ENCODE measurements at regions not wholly inside any gene's neighbourhood (a gene's known extent, or its start where the extent isn't known, plus 50 kb on each side); places are given as distances from the start of the nearest gene placed in this dataset.
"Not testable (repeated sequence)": the region's sequence is repeated elsewhere in the genome, so short reads cannot be mapped to it uniquely, and the experiment has no call there.

- ATAC-seq (no peak), DNase-seq (no peak)
- Histone ChIP-seq H3K9me3 (no peaks in the 10 kb centered on the region), H3K36me3 (no peaks in the 10 kb centered on the region), H3K27ac (no peak overlapping the region), H3K4me3 (no peak overlapping the region), H3K27me3 (no peaks in the 10 kb centered on the region), H3K4me1 (no peaks in the 10 kb centered on the region)
- intact Hi-C loops (cut with DNase I): no loop called here
- TF ChIP-seq CTCF (IDR thresholded peaks at IDR 0.05): no peak
Observed at GRCh38 chr3:3991598-3991997, 192.4 kb downstream of the LRRN1 start.

GRCh38 chr3:3992312-3992874 is 193.2 kb downstream of the LRRN1 start:
- Histone ChIP-seq H3K27ac (no peak overlapping the region), H3K4me1 (no peaks in the 10 kb centered on the region), H3K27me3 (no peaks in the 10 kb centered on the region), H3K36me3 (no peaks in the 10 kb centered on the region), H3K4me3 (no peak overlapping the region), H3K9me3 (no peaks in the 10 kb centered on the region)
- intact Hi-C loops (cut with DNase I): no loop called here
- no peak for TF ChIP-seq CTCF (IDR thresholded peaks at IDR 0.05)
- no peak for ATAC-seq
- DNase-seq: no peak

GRCh38 chr3:3998140-3998922 is 199.1 kb downstream of the LRRN1 start:
- no peaks in the 10 kb centered on the region for H3K36me3 ChIP-seq
- DNase-seq: no peak
- TF ChIP-seq CTCF (IDR thresholded peaks at IDR 0.05): peak; percentile 53
- intact Hi-C loops (cut with DNase I): no loop called here
- no peaks in the 10 kb centered on the region for H3K27me3 ChIP-seq
- H3K4me1 ChIP-seq: no peaks in the 10 kb centered on the region
- no peak overlapping the region for H3K4me3 ChIP-seq
- H3K27ac ChIP-seq: no peak overlapping the region
- ATAC-seq: peak; percentile 64
- H3K9me3 ChIP-seq: no peaks in the 10 kb centered on the region

- ATAC-seq; H3K27me3 ChIP-seq; H3K9me3 ChIP-seq; H3K36me3 ChIP-seq; H3K4me1 ChIP-seq; intact Hi-C loops (cut with DNase I); H3K27ac ChIP-seq; DNase-seq; H3K4me3 ChIP-seq: not testable (repeated sequence)
Observed at GRCh38 chr3:3999340-3999739, 200.1 kb downstream of the LRRN1 start.

GRCh38 chr3:4001976-4002375 is 202.7 kb downstream of the LRRN1 start:
- TF ChIP-seq CTCF (IDR thresholded peaks at IDR 0.05): no peak
- Histone ChIP-seq H3K27me3 (no peaks in the 10 kb centered on the region), H3K9me3 (no peaks in the 10 kb centered on the region), H3K4me3 (no peak overlapping the region), H3K4me1 (no peaks in the 10 kb centered on the region), H3K36me3 (no peaks in the 10 kb centered on the region), H3K27ac (no peak overlapping the region)
- no peak for ATAC-seq
- intact Hi-C loops (cut with DNase I): no loop called here
- no peak for DNase-seq

GRCh38 chr3:4006288-4006687 is 207.1 kb downstream of the LRRN1 start:
- no peak overlapping the region for H3K4me3 ChIP-seq
- no peak overlapping the region for H3K27ac ChIP-seq
- no peaks in the 10 kb centered on the region for H3K9me3 ChIP-seq
- no peaks in the 10 kb centered on the region for H3K36me3 ChIP-seq
- no peak for ATAC-seq
- no peak for TF ChIP-seq CTCF (IDR thresholded peaks at IDR 0.05)
- H3K27me3 ChIP-seq: no peaks in the 10 kb centered on the region
- no peaks in the 10 kb centered on the region for H3K4me1 ChIP-seq
- intact Hi-C loops (cut with DNase I): no loop called here
- no peak for DNase-seq

Measured in upper lobe of right lung (tissue), 1 donor.